ENCODE measurements at regions not wholly inside any gene's neighbourhood (a gene's known extent, or its start where the extent isn't known, plus 50 kb on each side); places are given as distances from the start of the nearest gene placed in this dataset.

DNA sequence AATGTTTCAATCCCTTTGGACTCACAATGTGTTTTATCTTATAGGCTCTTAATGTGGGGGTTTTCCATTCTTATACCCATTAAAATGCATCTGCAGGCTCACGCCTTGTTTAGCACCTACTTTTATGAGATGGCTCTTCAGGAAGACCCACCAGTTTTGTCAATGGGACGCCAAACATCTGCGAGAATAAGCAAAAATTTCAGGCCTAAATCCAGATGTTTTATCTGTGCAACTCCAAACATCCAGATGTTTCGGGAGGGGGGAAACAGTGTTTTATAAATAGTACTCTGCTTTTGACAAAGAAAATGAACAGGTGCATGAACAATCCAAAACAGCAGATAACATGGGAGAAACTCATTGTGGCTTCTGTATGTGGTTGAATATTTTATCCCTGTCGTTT lies 342.8 kb downstream of the DHX15 start:
- TF ChIP-seq, protein P1, sequence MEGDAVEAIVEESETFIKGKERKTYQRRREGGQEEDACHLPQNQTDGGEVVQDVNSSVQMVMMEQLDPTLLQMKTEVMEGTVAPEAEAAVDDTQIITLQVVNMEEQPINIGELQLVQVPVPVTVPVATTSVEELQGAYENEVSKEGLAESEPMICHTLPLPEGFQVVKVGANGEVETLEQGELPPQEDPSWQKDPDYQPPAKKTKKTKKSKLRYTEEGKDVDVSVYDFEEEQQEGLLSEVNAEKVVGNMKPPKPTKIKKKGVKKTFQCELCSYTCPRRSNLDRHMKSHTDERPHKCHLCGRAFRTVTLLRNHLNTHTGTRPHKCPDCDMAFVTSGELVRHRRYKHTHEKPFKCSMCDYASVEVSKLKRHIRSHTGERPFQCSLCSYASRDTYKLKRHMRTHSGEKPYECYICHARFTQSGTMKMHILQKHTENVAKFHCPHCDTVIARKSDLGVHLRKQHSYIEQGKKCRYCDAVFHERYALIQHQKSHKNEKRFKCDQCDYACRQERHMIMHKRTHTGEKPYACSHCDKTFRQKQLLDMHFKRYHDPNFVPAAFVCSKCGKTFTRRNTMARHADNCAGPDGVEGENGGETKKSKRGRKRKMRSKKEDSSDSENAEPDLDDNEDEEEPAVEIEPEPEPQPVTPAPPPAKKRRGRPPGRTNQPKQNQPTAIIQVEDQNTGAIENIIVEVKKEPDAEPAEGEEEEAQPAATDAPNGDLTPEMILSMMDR (IDR thresholded peaks at IDR 0.05): no peak
- no peaks in the 10 kb centered on the region for H3K9me3 ChIP-seq
- H3K4me3 ChIP-seq: no peak overlapping the region
- no peak for ATAC-seq
- intact Hi-C loops (cut with DNase I): no loop called here
- H3K27me3 ChIP-seq: no peaks in the 10 kb centered on the region
- H3K36me3 ChIP-seq: no peaks in the 10 kb centered on the region
- H3K27ac ChIP-seq: no peak overlapping the region
- DNase-seq: no peak
- H3K4me1 ChIP-seq: peaks cover 0 to 5% of the 10 kb centered on the region in 2 donors

DNA sequence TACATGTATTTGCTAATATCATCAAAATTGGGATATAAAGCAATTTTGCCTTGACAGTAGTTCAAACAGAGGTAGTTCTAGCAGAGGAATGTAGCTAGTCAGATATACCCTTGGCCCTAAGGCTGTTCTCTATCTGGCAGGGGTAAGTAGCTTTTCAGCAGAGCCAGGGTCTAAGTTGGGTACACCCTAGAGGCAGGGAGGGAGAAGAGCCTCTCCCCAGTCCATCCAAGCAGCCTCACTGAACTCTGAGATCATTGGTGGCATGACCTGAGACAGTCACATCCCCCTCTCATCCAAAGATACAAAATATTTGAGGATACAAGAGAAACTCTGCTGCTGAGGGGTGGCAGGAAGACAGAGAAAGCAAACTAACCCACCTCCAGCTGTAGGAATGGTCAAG lies 343.7 kb downstream of the DHX15 start:
- no peaks in the 10 kb centered on the region for H3K27me3 ChIP-seq
- H3K4me3 ChIP-seq: no peak overlapping the region
- TF ChIP-seq, protein P1 (IDR thresholded peaks at IDR 0.05): no peak
- no peak overlapping the region for H3K27ac ChIP-seq
- DNase-seq (no peak), ATAC-seq (no peak)
- no peaks in the 10 kb centered on the region for H3K9me3 ChIP-seq
- no peaks in the 10 kb centered on the region for H3K36me3 ChIP-seq
- intact Hi-C loops (cut with DNase I): no loop called here
- H3K4me1 ChIP-seq: peaks cover 0 to 5% of the 10 kb centered on the region in 2 donors

DNA sequence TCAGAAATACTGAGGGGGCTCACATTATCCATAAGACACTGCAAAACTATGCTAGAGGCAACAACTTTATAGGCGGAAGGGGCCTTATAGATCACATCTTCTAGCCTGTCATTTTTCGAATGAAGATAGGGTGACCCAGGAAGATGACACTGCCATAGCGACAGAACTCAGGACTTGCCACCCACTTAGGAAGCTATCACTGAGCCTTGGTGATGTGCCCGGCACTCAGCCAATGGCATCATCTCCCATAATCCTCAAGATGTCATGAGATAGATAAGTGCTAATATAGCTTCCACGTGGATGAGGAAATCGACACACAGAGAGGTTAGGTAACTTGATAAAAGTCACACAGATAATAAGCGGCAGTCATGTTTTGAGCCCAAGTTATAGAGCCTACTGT lies 346.6 kb downstream of the DHX15 start:
- Histone ChIP-seq H3K9me3 (no peaks in the 10 kb centered on the region), H3K27ac (no peak overlapping the region), H3K4me3 (no peak overlapping the region), H3K36me3 (no peaks in the 10 kb centered on the region), H3K4me1 (no peaks in the 10 kb centered on the region), H3K27me3 (no peaks in the 10 kb centered on the region)
- intact Hi-C loops (cut with DNase I): no loop called here
- DNase-seq (no peak), ATAC-seq (no peak)
- TF ChIP-seq, protein P1 (IDR thresholded peaks at IDR 0.05): no peak

DNA sequence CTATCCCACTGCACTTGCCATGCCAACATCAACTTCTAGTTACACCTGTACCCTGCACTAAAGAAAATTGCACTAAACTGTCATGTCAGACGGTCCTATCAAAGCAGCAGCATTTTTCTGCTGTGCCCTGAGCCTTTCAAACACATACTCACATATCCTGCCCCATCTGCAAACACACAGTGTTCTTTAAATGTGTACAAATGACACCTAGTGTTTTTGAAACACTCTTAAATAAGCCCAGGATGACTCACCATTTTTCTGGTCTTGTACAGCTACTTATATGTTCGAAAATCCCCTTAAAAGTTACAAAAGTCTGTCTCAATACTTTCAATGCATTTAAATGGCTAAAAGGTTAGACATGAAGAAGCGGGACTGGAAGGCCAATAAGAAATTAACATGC lies 346.7 kb upstream of the PPARGC1A start:
- no peaks in the 10 kb centered on the region for H3K4me1 ChIP-seq
- TF ChIP-seq, protein P1 (IDR thresholded peaks at IDR 0.05): no peak
- no peak overlapping the region for H3K27ac ChIP-seq
- intact Hi-C loops (cut with DNase I): no loop called here
- H3K9me3 ChIP-seq: no peaks in the 10 kb centered on the region
- no peaks in the 10 kb centered on the region for H3K36me3 ChIP-seq
- H3K27me3 ChIP-seq: no peaks in the 10 kb centered on the region
- H3K4me3 ChIP-seq: no peak overlapping the region
- ATAC-seq (peak; percentile 53), DNase-seq (no peak)

DNA sequence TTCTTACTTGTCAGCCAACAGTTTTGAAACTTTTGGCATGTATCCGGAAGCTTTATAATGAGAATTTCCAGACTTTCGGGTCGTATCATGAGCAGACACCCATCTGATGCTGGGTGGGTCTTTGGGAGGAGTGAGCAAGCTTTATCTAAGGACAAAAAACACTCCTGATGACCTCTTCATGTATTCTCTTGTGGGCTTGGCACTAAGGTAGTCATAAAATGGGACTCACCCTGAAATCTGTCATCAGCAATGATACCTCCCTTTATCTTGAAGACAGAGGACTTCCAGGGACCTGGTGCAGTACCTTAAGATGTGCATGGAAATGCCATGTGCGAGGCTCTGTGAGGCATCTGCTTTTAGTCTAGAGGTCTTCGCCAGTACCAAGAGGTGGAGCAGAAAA lies 346.3 kb upstream of the PPARGC1A start:
- H3K27me3 ChIP-seq: no peaks in the 10 kb centered on the region
- intact Hi-C loops (cut with DNase I): no loop called here
- H3K27ac ChIP-seq: no peak overlapping the region
- no peaks in the 10 kb centered on the region for H3K36me3 ChIP-seq
- ATAC-seq (no peak), DNase-seq (no peak)
- H3K9me3 ChIP-seq: no peaks in the 10 kb centered on the region
- TF ChIP-seq, protein P1 (IDR thresholded peaks at IDR 0.05): no peak
- H3K4me3 ChIP-seq: no peak overlapping the region
- no peaks in the 10 kb centered on the region for H3K4me1 ChIP-seq
